Kidney tubule cell (primary cell): ENCODE measurements at regions not wholly inside any gene's neighbourhood (a gene's known extent, or its start where the extent isn't known, plus 50 kb on each side); places are given as distances from the start of the nearest gene placed in this dataset.
"Not testable (repeated sequence)": the region's sequence is repeated elsewhere in the genome, so short reads cannot be mapped to it uniquely, and the experiment has no call there.

Experiments
- DNase-seq: peaks from one replicate; pipeline ENCODE4 v3.0.0-alpha.2; 2018; ENCODE audit warnings: low spot score

DNA sequence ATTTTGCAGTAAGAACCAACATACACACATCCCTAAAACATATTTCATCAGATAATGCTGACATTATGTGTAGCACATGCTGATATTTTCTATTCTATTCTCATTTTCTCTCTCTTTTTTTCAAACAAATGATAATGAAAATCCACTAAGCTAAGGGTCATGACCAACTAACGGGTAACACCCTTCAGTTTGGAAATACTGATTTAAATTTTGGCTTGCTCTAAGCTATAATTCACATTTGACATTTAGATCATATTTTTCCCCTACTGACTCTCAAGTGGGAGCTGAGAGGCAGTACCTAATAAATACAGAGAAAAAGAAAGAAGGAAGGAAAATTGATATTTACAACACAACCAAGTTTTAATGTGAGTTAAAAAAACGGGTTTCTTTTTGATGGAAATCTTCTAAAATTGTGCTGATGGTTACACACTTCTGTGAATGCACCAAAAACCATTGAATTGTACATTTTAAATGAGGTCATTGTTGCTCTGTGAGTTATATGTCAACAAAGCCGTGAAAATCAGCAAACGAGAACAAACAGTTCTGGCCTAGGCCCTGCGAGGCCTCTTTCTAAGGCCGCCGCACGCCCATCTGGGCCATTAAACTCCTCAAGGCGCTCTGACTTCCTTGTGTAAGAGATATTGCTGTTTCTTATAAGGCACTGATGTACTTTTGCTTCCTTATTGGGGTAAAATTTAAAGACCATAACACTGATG, 124.2 kb downstream of the GALR1 start:
- no peak for DNase-seq

DNA sequence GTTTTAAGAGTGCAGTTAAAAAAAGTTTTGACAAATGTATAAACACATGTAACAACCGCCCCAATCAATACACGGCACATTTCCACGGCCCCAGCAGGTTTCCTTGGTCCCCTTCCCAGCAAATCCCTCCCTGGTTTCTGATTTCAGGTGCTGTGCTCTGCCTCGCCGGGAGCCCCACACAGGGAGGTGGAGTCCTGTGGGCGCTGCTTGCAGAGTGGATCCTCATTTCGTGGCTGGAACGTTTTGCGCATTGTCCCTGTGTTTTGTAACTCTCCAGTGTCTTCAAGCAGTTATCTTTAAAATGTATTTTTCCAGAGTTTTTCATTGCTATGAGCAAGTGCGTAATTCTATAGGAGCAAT, 124.8 kb downstream of the GALR1 start:
- DNase-seq = no peak

DNA sequence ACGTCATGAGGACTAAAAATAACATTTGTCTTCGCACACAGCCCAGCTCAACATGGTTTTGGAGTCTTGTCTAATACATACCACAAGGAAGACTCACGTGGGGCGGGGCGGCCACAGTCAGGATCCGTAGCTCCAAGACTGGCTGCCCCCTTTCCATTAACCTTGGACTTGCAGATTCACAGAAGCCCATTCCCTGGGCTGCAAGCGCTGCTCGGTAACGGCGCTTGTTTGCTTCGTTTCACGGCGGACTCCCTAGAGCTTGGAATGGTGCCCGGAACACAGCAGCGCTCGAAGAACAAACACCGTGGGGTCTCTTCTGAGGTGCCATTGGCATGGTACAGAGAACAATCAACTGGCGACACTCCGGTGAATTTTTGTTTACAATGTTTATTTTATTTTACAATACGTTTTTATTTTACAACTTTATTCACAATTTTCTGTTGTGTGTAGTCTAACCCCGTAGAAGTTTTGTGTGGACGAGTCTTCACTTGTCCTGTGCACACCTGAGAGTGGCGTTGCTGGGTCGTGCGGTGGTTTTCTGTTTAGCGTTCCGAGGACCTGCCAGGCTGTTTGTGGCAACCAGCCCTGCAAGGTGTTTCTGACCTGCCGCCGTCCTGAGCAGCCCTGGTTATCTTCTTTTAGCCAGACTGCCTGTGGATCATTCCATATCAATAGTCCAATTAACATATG, 126.5 kb downstream of the GALR1 start:
- DNase-seq = no peak

DNA sequence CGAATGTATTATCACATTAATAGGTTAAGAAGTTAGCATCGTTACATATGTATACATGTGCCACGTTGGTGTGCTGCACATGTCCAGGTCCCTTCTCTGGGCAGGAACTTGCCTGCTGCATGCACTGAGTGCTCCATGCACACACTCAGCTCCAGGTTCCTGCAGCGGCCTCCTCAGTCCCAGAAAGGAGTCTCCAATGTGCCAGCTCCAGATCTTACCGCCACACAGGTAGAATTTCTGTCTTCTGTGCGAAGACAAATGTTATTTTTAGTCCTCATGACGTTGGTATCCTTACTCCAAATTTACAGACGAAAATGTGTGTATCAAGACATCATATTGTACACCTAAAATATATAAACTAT, 127.1 kb downstream of the GALR1 start:
- no peak for DNase-seq

DNA sequence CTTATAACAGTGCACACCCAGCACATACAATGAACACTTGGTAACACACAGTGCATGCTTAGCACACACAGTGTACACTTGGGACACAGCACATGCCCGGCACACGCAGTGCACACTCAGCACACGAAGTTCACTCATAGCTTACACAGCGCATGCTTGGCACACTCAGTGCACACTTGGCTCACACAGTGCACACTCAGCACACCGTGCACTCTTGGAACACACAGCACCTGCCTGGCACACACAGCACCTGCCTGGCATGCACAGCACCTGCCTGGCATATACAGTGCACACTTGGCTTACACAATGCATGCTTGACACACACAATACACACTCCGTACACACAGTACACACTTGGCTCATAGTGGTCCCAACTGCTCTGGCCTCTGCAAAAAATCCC, 128.2 kb downstream of the GALR1 start:
- no peak for DNase-seq

DNA sequence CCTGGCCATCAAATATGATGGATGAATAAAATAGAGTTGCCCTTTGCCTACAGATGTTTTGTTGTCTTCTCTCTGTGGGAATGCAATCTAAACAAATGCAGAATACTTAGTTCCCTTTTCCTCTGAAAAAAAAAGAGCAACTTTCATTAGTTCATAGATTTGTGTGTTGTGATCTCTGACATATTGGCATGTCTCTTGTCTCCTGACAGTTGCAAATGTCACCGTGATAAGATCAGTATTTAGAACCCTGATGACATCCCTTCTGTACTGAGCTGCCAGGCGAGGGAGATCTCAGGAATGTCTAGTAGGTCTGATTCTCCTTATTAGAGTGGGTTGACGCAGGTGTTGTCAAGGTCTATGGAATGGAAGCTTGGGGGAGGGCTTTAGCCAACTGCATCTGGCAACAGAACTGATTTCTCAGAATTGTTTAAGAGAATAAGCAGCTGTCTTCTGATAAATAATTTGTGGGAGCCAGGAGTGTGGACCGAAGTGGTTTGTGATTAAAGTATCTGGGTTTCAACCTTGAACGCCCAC, 130.4 kb downstream of the GALR1 start:
- DNase-seq = no peak

DNA sequence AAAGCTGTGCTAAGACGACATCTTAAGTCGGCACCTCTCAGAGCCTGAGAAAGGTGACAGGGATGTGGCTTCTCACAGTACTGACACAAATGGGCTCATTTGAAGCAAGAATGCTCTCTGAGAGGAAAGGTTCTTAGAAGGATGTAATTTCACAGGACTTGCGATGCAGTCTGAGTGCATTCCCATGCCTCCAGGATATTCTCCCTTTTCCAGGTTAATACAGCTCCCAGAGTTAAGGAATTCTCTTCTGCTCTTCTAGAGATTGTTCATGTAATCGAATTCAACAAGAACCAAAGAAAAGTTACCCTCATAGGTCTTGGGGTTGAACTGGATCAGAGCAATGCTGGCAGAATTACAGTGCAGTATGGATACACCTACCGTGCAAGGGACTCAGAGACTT, 131.0 kb downstream of the GALR1 start:
- DNase-seq = no peak

DNA sequence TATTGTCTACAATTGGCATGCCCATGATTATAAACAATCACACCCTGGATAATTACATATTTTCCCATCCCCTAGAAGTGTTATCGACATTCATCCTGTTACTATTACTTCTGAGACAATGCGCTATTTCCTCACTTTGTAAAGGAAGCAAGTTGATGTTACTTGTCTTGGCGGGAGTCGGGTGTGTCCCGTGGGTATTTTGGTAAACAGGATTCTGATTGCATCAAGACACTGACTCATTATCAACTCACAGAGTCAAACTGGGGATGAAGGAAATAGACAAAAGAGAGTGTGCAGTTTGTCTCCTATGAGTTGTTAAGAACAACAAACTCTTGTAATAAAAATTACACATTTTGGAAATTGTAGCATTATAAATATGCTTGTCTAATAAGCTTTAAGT, 142.7 kb downstream of the GALR1 start:
- DNase-seq = no peak

DNA sequence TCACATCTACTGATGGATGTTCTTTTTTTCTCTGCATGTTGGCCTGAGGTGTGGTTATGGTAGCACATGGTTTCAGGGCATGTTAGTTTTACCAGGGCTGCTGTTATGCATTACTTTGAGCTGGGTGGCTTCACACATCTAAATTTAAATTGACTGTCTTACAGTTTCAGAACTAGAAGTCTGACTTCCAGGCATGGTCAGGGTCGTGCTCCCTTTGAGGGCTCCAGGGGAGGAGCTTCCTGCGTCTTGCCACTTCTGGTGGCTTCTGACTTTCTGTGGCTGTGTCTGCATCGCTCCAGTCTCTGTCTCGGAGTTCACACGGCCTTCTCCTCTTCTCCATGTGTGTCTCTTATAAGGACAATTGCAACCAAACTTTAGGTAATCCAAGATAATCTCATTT, 143.9 kb downstream of the GALR1 start:
- DNase-seq = no peak

DNA sequence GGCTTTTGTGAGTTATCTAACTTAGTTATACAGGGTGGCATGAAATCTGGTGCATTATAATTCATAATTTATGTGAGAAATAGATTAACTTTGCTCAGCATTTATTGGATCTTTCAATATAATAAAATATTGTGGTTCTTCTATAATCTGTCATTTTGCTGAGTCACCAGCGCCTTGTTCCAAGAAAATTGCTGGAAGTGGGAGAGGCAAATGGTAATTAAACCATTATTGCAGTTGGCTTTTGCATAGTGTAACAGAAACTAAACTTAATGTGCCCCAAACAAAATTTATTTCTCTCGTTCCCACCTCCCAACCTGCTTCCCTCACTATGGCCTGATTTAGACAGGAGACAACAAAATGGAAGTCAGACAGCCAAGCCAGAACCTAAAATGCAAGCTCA, 146.3 kb downstream of the GALR1 start:
- no peak for DNase-seq

DNA sequence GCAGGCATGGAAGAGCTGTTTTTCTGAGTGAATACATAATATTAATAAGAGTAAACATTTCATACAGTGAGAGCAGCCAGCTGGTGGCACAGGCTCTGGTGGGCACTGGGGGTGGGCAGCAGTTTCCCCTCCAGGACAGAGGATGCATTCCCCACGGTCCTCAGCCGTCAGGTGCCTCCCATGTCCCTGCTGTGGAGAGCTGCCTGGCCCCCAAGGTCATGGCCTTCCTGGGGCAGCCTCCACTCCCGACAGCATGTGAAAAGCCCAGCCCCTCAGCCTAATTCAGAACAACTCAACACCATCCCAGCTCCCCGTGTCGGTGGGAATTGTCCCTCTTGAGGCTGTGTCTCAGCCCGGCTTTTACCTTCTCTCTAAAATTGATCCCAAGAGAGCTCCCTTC, 147.4 kb downstream of the GALR1 start:
- no peak for DNase-seq

DNA sequence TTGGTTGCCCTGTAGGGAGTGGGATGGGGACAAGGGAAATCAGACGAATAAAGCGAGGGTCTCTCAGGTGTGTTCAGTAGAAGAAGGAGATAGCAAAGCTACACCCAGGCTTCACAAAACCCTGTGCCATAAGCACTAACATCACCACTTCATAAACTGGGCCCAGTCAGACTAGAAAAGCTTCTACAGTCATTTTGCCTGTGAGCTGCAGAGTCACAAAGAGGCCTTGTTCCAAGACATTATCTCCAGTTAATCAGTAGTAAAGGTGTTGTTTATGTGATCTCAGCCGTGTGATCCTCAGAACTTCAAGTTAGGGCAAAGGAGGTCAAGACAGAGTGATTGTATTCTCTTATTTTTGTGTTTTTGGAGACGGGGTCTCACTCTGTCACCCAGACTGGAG, 148.0 kb downstream of the GALR1 start:
- peak; percentile 5 for DNase-seq

DNA sequence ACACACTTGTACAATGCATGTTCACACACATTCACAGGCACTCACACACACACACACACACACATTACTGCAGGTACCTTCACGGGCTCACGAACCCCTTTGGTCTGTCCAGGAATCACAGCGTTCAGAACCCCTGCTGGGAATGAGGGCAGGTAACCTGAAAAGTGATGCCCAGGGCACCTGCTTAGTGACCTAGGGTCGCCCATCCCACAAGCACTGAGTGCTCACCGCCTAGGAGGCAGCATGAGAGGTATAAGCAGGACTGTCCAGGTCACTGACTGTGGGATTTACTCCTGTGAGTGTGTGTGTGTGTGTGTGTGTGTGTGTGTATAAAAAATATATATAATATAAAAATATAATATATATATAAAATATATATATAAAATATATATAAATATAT, 150.9 kb downstream of the GALR1 start:
- no peak for DNase-seq

DNA sequence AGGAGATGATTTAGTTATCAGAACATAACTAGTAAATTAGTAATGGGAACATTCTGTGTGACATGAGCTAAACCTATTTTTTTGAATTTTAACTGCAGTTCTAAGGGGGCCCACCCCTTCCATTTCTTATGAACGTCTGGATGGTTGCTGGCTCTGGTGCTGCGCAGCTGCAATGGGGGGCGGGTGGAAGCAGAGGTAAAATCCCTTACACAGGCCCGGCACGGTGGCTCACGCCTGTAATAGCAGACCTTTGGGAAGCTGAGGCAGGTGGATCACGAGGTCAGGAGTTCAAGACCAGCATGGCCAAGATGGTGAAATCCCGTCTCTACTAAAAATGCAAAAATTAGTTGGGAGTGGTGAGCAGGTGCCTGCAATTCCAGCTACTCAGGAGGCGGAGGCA, 151.5 kb downstream of the GALR1 start:
- no peak for DNase-seq

DNA sequence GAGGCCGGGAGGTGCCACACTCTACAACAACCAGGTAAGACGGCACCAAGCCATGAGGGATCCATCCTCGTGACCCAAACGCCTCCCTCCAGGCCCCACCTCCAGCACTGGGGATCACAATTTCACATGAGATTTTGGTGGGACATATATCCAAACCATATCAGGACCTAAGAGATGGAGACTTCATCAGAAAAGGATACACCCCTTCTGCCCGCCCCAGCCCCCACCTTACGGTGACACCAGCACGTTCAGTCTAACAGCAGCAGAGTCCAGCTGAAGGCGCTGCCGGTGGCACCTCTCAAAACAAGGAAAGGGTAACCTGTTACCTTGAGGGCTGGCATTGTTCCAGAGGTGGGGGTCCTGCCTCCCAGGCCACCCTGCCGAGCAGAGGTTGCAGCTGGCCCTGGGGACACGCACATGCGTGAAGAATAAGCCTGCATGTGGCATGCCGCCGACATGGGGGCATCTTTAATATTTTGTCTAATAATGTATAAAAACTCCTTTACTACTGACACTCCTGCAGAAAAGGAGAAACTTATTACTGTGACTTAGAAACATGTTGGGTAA, 154.4 kb downstream of the GALR1 start:
- DNase-seq = no peak

DNA sequence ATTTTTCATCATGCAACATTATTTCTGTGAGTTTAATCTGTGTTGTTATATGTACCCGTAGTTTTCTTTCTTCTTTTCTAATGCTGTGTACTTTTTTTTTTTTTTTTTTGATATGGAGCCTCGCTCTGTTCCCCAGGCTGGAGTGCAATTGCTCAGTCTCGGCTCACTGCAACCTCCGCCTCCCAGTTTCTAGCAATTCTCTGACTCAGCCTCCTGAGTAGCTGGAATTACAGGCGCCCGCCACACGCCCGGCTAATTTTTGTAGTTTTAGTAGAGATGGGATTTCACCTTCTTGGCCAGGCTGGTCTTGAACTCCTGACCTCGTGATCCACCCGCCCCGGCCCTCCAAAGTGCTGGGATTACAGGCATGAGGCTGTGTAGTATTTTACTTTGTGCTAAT, 155.4 kb downstream of the GALR1 start:
- peak; percentile 8 for DNase-seq

DNA sequence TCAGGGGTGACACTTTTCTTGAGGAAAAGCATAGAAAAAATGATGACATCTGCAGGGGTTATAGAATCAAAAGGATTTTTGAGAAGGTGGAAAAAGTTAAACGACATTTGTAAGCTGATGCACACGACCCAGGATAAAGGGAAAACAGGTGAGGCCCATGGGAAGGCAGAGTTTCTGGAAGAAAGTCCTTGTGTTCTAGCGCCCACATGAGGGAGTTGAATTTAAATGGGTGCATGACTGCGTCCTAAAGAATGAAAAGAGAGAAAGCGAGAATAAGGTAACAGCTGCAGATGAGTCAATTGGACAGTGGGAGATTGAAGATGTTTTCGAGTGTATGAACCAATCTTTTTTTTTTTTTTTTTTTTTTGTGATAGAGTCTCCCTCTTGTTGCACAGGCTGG, 158.1 kb downstream of the GALR1 start:
- no peak for DNase-seq

DNA sequence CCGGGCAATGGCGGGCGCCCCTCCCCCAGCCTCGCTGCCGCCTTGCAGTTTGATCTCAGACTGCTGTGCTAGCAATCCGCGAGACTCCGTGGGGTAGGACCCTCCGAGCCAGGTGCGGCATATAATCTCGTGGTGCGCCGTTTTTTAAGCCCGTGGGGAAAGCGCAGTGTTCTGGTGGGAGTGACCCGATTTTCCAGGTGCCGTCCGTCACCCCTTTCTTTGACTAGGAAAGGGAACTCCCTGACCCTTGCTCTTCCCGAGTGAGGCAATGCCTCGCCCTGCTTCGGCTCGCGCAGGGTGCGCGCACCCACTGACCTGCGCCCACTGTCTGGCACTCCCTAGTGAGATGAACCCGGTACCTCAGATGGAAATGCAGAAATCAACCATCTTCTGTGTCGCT, 171.9 kb downstream of the GALR1 start:
- DNase-seq = not testable (repeated sequence)

DNA sequence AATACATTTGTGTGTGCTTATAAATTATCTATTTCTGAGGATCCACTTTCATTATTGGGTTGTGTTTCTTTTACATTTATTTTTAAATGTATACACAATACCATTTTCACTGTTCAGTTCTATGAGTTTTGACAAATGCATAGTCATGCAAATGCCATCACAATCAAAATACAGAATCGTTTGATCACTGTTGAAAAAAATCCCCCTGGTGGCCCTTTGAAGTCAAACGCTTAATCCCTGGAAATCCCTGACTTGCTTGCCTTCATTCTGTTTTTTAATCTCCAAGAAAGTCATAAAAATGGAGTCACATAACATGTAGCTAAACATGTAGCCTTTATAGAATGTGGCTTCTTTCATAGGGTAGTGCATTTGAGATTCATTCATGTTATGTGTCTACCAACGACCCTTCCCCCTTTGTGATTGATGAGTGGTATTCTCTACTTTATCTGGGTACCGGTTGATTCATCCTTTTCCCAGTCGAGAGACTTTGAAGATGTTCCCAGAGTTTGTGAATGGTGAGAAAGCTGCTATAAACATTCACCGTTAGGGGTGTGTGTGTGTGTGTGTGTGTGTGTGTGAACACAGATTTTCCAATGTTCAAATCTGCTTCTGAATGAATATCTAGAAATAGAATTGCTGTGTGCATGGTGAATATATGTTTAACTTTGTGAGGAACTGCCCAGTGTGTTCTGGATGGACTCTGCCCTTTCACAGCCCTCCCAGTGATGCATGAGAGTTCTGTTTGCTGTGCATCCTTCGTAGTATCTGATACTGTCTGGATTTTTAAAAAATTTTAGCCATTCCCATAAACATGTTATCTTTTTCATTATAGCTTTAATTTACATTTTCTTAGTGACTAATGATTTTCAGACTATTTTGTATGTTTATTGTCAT, 173.6 kb downstream of the GALR1 start:
- DNase-seq = no peak

DNA sequence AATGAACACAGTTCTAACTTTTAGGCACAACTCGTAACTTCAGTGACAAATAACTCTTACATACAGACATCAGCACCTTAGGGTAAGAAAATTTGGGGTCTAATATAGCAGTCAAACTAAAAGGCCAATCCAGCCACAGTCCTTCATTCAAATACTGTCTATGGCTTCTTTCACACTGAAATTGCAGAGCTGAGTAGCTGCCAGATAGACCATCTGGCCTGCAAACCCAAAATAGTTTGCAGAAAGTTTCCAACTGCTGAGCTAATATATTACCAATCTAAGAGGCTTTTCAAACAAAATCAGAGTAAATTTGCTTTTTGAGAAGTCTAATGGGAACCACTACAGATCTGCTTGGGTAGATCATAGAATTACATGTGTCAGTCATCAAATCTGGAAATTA, 183.4 kb downstream of the GALR1 start:
- no peak for DNase-seq

DNA sequence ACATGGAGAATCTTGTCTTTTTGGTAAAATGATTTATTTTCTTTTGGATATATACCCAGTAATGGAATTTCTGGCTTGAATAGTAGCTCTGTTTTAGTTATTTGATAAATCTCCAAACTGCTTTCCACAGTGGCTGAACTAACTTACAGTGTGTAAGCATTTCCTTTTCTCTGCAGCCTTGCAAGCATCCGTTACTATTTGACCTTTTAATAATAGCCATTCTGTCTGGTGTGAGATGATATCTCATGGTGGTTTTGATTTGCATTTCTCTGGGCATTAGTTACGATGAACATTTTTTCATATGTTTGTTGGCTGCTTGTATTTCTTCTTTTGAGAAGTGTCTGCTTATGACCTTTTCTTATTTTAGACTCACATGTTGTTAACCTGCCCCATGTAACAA, 190.2 kb downstream of the GALR1 start:
- no peak for DNase-seq

DNA sequence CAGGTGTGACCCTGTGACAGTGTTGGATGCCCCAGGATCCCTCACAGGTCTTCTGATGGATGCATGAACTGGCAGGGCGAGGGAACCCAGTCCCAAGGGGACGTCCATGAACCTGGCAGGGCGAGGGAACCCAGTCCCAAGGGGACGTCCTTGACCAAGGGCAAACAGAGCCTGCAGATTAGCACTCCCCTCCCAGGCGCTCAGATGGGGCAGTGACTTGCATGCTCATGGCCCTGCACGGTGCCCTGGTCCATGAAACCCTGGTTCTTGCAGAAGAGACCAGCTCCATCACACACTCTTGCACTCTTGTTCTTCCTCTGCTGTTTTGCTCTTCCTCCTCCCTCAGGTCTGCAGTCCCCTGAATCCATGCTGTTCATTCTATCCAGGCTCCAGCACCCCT, 192.7 kb downstream of the GALR1 start:
- no peak for DNase-seq

DNA sequence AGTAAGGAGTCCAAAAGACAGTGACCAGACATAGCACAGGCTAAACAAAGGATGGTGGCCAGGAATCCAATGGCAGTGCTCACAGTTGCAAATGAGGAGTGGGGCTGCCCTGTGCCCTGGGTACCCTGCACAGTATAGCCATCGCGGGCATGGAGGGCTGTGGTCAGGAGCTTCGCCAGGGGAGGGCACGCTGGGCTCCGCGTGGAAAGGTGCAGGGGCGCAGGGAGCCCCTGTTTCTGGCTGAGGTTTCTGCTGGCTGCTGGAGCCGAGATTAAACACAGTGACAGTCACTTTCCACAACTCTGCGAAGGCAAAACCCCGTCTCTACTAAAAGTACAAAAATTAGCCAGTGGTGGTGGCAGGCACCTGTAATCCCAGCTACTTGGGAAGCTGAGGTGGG, 194.7 kb downstream of the GALR1 start:
- no peak for DNase-seq
